ENCODE measurements at regions not wholly inside any gene's neighbourhood (a gene's known extent, or its start where the extent isn't known, plus 50 kb on each side); places are given as distances from the start of the nearest gene placed in this dataset.

DNA sequence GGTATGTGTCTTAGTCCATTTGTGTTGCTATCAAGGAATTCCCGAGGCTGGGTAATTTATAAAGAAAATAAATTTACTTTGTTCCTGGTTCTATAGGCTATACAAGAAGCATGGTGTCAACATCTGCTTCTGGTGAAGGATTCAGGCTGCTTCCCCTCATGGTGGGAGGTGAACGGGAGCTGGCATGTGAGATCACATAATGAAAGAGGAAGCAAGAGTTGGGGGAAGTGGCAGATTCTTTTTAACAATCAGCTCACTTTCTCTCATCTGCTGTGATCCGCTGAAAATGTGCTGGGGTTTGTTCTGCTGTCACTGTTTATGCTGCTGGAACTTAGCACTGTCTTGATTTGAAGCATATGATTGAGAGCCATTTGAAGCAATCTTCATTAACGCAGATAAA is 730.0 kb upstream of the SORCS1 start:
- TF ChIP-seq, protein P1, sequence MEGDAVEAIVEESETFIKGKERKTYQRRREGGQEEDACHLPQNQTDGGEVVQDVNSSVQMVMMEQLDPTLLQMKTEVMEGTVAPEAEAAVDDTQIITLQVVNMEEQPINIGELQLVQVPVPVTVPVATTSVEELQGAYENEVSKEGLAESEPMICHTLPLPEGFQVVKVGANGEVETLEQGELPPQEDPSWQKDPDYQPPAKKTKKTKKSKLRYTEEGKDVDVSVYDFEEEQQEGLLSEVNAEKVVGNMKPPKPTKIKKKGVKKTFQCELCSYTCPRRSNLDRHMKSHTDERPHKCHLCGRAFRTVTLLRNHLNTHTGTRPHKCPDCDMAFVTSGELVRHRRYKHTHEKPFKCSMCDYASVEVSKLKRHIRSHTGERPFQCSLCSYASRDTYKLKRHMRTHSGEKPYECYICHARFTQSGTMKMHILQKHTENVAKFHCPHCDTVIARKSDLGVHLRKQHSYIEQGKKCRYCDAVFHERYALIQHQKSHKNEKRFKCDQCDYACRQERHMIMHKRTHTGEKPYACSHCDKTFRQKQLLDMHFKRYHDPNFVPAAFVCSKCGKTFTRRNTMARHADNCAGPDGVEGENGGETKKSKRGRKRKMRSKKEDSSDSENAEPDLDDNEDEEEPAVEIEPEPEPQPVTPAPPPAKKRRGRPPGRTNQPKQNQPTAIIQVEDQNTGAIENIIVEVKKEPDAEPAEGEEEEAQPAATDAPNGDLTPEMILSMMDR (IDR thresholded peaks at IDR 0.05; ENCODE audit: low read depth, low read length, missing control alignments) = no peak
- no peak overlapping the region for H3K4me3 ChIP-seq (replicated peaks; ENCODE audit: low read depth, low read length)
- no peak for DNase-seq (ENCODE audit: extremely low read depth, low read depth)

DNA sequence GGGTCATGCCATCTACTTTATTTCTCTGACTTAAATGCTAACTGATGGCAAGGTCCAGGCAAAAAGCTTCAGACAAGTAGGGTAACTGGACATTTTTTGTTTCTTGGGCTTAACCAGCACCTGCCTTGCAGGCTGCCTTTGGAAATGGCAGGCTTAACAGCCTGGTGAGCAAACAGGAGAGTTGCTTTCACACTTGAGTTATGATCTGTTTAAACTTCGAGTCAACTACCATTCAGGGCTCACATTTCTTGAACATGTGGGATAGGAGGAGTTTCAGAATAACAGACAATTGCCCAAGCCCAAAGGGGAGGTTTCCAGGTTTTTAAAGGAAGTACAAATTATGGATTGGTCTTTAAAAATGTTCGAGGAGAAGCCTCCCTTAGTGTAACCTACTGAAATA is 724.6 kb upstream of the SORCS1 start:
- DNase-seq (ENCODE audit: extremely low read depth, low read depth) = no peak
- TF ChIP-seq, protein P1 (IDR thresholded peaks at IDR 0.05; ENCODE audit: low read depth, low read length, missing control alignments) = no peak
- H3K4me3 ChIP-seq (replicated peaks; ENCODE audit: low read depth, low read length) = no peak overlapping the region

DNA sequence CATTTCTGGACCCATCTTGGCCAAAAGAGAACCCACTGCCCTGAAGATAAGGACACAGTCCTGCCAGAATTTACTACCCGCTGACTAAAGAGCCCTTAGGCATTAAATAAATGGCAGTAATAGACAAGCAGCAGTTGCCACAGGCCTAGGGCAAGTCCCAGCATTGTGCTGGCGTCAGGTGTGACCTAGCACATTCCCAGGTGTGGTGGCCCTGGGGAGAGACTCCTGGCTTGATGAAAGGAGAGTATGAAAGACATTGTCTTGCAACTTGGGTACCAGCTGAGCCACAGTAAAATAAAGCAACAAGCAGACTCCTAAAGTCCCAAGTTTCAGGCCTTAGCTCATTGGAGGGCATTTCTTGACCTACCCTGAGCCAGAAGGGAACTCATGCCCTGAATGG is 715.7 kb upstream of the SORCS1 start:
- no peak for DNase-seq (ENCODE audit: extremely low read depth, low read depth)
- H3K4me3 ChIP-seq (replicated peaks; ENCODE audit: low read depth, low read length) = no peak overlapping the region
- TF ChIP-seq, protein P1 (IDR thresholded peaks at IDR 0.05; ENCODE audit: low read depth, low read length, missing control alignments) = no peak

DNA sequence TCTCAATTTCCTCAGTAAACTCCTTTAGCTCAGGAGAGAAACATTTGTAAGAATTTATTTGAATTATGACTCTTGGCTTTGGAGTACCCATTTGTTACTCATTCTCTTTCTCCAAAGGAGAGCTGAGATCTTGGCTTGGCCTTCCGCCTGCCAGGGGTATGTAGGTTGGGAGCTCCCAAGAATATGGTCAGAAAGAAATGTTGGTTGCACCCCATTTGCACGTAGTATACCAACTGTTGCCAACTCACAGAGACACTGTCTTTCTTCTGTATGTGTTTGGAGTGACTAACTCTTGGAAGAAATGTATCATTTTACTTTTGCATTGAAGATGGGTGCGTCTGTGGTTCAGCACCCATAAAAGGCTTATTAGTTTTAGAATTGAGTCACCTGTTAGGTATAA is 708.5 kb upstream of the SORCS1 start:
- TF ChIP-seq, protein P1 (IDR thresholded peaks at IDR 0.05; ENCODE audit: low read depth, low read length, missing control alignments) = no peak
- H3K4me3 ChIP-seq (replicated peaks; ENCODE audit: low read depth, low read length) = no peak overlapping the region
- no peak for DNase-seq (ENCODE audit: extremely low read depth, low read depth)

DNA sequence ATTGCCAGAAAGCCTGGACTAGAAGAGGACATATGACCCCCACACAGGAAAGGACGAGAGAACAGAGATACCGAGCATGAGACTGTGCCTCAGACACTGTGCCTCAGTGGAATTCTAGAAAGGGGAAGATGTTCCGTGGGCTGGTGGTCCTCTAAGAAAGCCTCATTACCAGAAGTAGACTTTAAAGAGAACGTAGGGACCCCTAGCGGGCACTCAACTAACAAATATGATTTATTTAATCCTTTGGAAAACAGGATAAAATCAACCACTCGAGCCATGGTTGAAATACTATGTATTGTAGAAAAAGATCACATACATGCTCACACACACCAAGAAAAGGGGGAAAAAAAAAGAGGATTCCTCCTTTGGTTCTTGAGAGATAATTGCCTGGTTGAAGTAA is 701.2 kb upstream of the SORCS1 start:
- TF ChIP-seq, protein P1 (IDR thresholded peaks at IDR 0.05; ENCODE audit: low read depth, low read length, missing control alignments) = no peak
- no peak for DNase-seq (ENCODE audit: extremely low read depth, low read depth)
- H3K4me3 ChIP-seq (replicated peaks; ENCODE audit: low read depth, low read length) = no peak overlapping the region

DNA sequence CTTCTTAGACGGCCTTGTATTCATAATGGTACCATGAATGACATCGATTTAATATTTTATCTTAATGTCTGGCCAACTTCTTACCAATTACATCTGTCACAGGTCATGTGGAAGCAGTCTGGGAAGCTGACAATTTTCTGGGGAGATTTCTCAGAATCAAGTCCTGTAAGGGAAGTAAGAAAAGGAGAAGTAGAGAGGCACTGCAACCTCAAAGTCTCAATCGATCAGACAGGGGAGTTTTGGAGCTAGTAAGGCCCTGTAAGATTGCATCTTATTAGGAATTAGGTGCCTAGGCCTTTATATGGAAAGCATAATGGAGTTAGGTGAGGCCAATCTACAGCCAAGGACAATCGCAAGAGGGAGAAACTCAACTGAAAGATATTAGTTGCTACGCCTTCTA is 694.6 kb upstream of the SORCS1 start:
- TF ChIP-seq, protein P1 (IDR thresholded peaks at IDR 0.05; ENCODE audit: low read depth, low read length, missing control alignments) = no peak
- no peak for DNase-seq (ENCODE audit: extremely low read depth, low read depth)
- H3K4me3 ChIP-seq (replicated peaks; ENCODE audit: low read depth, low read length) = no peak overlapping the region

DNA sequence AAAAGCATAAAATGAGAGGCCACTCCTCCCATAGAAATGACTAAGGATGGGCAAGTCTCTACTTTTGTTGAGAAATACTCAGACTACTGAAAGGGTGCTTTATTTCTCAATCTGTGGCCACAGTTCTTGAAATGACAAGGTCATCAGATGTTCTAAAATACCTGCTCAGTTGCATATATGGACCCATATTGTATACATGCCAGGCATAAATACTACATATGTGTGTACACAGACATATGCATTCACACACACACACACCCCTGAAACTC is 691.5 kb upstream of the SORCS1 start:
- no peak for DNase-seq (ENCODE audit: extremely low read depth, low read depth)
- TF ChIP-seq, protein P1 (IDR thresholded peaks at IDR 0.05; ENCODE audit: low read depth, low read length, missing control alignments) = no peak
- H3K4me3 ChIP-seq (replicated peaks; ENCODE audit: low read depth, low read length) = no peak overlapping the region
